ENCODE measurements at regions not wholly inside any gene's neighbourhood (a gene's known extent, or its start where the extent isn't known, plus 50 kb on each side); places are given as distances from the start of the nearest gene placed in this dataset.

DNA sequence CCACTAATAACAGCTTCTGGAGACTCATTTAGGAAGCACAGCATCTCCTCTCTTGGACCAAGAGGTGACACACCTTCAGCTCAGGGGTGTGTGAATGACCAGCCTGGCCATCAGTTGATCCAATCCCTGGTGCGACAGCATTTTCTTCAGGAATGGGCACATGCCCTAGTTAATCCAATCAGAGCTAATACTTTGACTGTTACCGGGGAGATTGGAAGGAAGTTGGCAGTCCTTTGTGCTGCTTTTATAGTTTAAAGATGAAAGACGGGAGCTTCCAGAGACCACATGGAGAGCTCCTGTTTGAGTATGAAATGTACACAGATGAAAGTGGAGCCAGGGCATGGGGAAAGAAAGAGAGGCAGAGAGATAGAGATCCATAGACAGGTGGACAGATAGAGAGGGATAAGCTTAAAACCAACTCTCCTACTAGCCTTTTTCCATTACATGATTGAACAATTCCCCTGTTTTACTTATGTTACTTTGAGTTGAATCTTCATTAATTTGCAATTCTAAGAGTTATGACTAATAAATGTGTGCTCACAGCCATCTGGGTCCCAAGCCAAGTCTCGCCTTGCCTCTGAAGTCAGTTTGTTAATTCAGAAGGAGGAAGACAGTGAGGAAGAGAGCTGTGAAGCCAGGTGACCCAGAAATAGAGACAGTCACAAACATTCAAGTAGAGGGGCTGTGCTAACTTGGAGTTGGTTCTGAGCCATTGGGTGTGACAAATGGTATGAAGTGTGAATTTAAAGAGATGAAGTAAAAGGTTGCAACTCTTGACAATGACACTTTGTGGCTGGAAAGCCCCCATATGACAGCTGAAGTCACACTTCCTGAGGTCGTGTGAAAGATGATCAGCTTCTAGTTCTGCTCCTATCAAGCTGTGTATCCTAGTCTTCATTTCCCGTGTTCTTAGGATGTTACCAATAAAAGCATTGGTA is 120.0 kb upstream of the GOT2 start:
- Histone ChIP-seq H3K79me2 (ENCODE audit: low read length) (no peaks in the 10 kb centered on the region), H4K20me1 (ENCODE audit: low read length) (no peaks in the 10 kb centered on the region), H3K4me2 (ENCODE audit: low read length) (no peak overlapping the region), H2AFZ (ENCODE audit: low read length) (no peak overlapping the region), H3K9ac (ENCODE audit: low read length) (no peak overlapping the region), H3K9me3 (ENCODE audit: low read length) (no peaks in the 10 kb centered on the region), H3K27me3 (ENCODE audit: low read length) (peaks cover 19% of the 10 kb centered on the region), H3K36me3 (ENCODE audit: low read depth, low read length) (no peaks in the 10 kb centered on the region), H3K27ac (ENCODE audit: low read length) (no peak overlapping the region), H3K9me2 (replicated peaks; ENCODE audit: low read length) (no peaks in the 10 kb centered on the region), H3K4me1 (ENCODE audit: insufficient read depth, low read length) (no peaks in the 10 kb centered on the region), H3F3A (ENCODE audit: low read length, unreplicated experiment) (no peaks in the 10 kb centered on the region), H3K4me3 (ENCODE audit: low read length) (no peak overlapping the region)
- ChIA-PET POLR2A (ENCODE audit: unreplicated experiment) (no interaction called here), CTCF (no interaction called here)
- ATAC-seq, result no peak
- TF ChIP-seq, protein P1, sequence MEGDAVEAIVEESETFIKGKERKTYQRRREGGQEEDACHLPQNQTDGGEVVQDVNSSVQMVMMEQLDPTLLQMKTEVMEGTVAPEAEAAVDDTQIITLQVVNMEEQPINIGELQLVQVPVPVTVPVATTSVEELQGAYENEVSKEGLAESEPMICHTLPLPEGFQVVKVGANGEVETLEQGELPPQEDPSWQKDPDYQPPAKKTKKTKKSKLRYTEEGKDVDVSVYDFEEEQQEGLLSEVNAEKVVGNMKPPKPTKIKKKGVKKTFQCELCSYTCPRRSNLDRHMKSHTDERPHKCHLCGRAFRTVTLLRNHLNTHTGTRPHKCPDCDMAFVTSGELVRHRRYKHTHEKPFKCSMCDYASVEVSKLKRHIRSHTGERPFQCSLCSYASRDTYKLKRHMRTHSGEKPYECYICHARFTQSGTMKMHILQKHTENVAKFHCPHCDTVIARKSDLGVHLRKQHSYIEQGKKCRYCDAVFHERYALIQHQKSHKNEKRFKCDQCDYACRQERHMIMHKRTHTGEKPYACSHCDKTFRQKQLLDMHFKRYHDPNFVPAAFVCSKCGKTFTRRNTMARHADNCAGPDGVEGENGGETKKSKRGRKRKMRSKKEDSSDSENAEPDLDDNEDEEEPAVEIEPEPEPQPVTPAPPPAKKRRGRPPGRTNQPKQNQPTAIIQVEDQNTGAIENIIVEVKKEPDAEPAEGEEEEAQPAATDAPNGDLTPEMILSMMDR (conservative IDR thresholded peaks at IDR 0.05; ENCODE audit: low read depth, low read length), result no peak
- no peak for DNase-seq
- BruUV-seq (replicated peaks), result no TSS peak
- intact Hi-C loops (cut with micrococcal nuclease), result no loop called here

- no peaks in the 10 kb centered on the region for H3F3A ChIP-seq (ENCODE audit: low read length, unreplicated experiment)
- no peak overlapping the region for H3K4me3 ChIP-seq (ENCODE audit: low read length)
- no peaks in the 10 kb centered on the region for H3K4me1 ChIP-seq (ENCODE audit: insufficient read depth, low read length)
- H3K9me2 ChIP-seq (replicated peaks; ENCODE audit: low read length), result no peaks in the 10 kb centered on the region
- no peaks in the 10 kb centered on the region for H4K20me1 ChIP-seq (ENCODE audit: low read length)
- DNase-seq (no peak), ATAC-seq (no peak)
- H3K9ac ChIP-seq (ENCODE audit: low read length), result no peak overlapping the region
- H3K4me2 ChIP-seq (ENCODE audit: low read length), result no peak overlapping the region
- CTCF ChIA-PET, result no interaction called here
- POLR2A ChIA-PET (ENCODE audit: unreplicated experiment), result no interaction called here
- TF ChIP-seq EZH2 (IDR thresholded peaks at IDR 0.05; ENCODE audit: low read length, unreplicated experiment) (no peak), EZH2phosphoT487 (IDR thresholded peaks at IDR 0.05; ENCODE audit: borderline replicate concordance, low read length) (no peak)
- TF ChIP-seq, protein P1 (conservative IDR thresholded peaks at IDR 0.05; ENCODE audit: low read depth, low read length), result no peak
- no peaks in the 10 kb centered on the region for H3K79me2 ChIP-seq (ENCODE audit: low read length)
- no peak overlapping the region for H3K27ac ChIP-seq (ENCODE audit: low read length)
- H3K36me3 ChIP-seq (ENCODE audit: low read depth, low read length), result no peaks in the 10 kb centered on the region
- peaks cover 26% of the 10 kb centered on the region for H3K27me3 ChIP-seq (ENCODE audit: low read length)
- no peaks in the 10 kb centered on the region for H3K9me3 ChIP-seq (ENCODE audit: low read length)
- no TSS peak for BruUV-seq (replicated peaks)
- H2AFZ ChIP-seq (ENCODE audit: low read length), result no peak overlapping the region
- intact Hi-C loops (cut with micrococcal nuclease), result no loop called here
Observed at GRCh38 chr16:58850678-58851020, 116.5 kb upstream of the GOT2 start.

DNA sequence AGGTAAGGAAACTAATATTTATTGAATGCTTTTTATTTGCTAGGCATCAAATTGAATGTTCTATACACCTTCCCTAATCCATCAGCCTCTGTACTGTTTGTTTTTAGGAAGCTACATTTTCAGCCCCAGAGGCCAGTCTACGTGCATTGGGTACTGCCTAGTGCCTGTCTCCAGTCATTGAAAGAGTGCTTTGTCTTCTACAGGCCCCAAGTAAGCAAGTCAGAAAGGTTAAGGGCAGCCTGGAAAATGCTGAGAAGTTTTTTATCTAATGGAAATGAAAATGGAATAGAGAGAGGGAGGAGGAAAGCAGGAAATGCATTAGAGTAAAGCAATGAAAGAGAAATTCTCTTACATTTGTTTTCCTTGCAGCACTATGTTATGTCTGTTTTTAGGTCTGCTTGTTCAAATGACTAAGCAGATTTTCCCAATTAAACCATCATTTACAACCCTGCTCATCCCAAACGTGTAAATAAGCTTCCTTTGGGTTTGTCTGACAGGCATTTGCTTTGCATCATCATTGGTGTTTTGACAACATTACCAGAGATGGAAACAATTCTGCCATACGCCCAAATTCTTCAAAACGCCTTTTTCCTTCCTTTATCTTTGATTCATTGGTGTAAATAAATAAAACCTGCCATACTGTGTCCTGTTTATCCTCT is 116.0 kb upstream of the GOT2 start:
- intact Hi-C loops (cut with micrococcal nuclease), result no loop called here
- POLR2A ChIA-PET (ENCODE audit: unreplicated experiment), result no interaction called here
- Histone ChIP-seq H4K20me1 (ENCODE audit: low read length) (no peaks in the 10 kb centered on the region), H3K27ac (ENCODE audit: low read length) (no peak overlapping the region), H3K4me3 (ENCODE audit: low read length) (no peak overlapping the region), H3K79me2 (ENCODE audit: low read length) (no peaks in the 10 kb centered on the region), H3K9ac (ENCODE audit: low read length) (no peak overlapping the region), H3K9me2 (replicated peaks; ENCODE audit: low read length) (no peaks in the 10 kb centered on the region), H3K36me3 (ENCODE audit: low read depth, low read length) (no peaks in the 10 kb centered on the region), H3K27me3 (ENCODE audit: low read length) (peaks cover 27% of the 10 kb centered on the region), H2AFZ (ENCODE audit: low read length) (no peak overlapping the region), H3K4me2 (ENCODE audit: low read length) (no peak overlapping the region), H3K4me1 (ENCODE audit: insufficient read depth, low read length) (no peaks in the 10 kb centered on the region), H3F3A (ENCODE audit: low read length, unreplicated experiment) (no peaks in the 10 kb centered on the region), H3K9me3 (ENCODE audit: low read length) (no peaks in the 10 kb centered on the region)
- ATAC-seq (no peak), DNase-seq (no peak)
- TF ChIP-seq, protein P1 (conservative IDR thresholded peaks at IDR 0.05; ENCODE audit: low read depth, low read length), result no peak
- TF ChIP-seq EZH2 (IDR thresholded peaks at IDR 0.05; ENCODE audit: low read length, unreplicated experiment) (no peak), EZH2phosphoT487 (IDR thresholded peaks at IDR 0.05; ENCODE audit: borderline replicate concordance, low read length) (no peak)
- no TSS peak for BruUV-seq (replicated peaks)
- CTCF ChIA-PET, result no interaction called here

All from PC-3 (cell line).